ENCODE measurements at regions not wholly inside any gene's neighbourhood (a gene's known extent, or its start where the extent isn't known, plus 50 kb on each side); places are given as distances from the start of the nearest gene placed in this dataset.

- TF ChIP-seq TAF1 (IDR thresholded peaks at IDR 0.05; ENCODE audit: low read depth, low read length): no peak
- no peak for TF ChIP-seq EZH2 (IDR thresholded peaks at IDR 0.05; ENCODE audit: low read depth, low read length, severe bottlenecking)
- no peak for TF ChIP-seq CHD2 (IDR thresholded peaks at IDR 0.05; ENCODE audit: low read length)
- no peak for TF ChIP-seq CTCF (IDR thresholded peaks at IDR 0.05; ENCODE audit: control extremely low read depth in 1 of 3, insufficient read depth in 1 of 3, low read depth in 1 of 3, low read length in 3 of 3)
- no peak for TF ChIP-seq RXRA (IDR thresholded peaks at IDR 0.05; ENCODE audit: insufficient read depth, low read depth, low read length)
- TF ChIP-seq FOSL1 (IDR thresholded peaks at IDR 0.05; ENCODE audit: insufficient read depth, low read depth, low read length): no peak
These were observed 123.7 kb upstream of the MCTP2 start for GRCh38 chr15:94107652-94108051.

Data from H1 (cell line).